CD4-positive, alpha-beta T cell treated with Interleukin-21 for 1 hour (primary cell): ENCODE measurements at regions not wholly inside any gene's neighbourhood (a gene's known extent, or its start where the extent isn't known, plus 50 kb on each side); places are given as distances from the start of the nearest gene placed in this dataset.
"Not testable (repeated sequence)": the region's sequence is repeated elsewhere in the genome, so short reads cannot be mapped to it uniquely, and the experiment has no call there.

ENCODE experiments used
- DNase-seq: peaks from one replicate; pipeline ENCODE4 v3.0.0-alpha.2; 2020

GRCh38 chr10:91096274-91096673, 124.2 kb upstream of the PCGF5 start:
- no peak for DNase-seq

- DNase-seq, result no peak
Observed at GRCh38 chr10:91097313-91097712, 123.2 kb upstream of the PCGF5 start.

- DNase-seq, result not testable (repeated sequence)
Observed at GRCh38 chr10:91098021-91098420, 122.4 kb upstream of the PCGF5 start.

GRCh38 chr10:91103384-91104192, 116.9 kb upstream of the PCGF5 start:
- no peak for DNase-seq

GRCh38 chr10:91104193-91105041, 116.0 kb upstream of the PCGF5 start:
- DNase-seq, result no peak

GRCh38 chr10:91105269-91105668, 115.2 kb upstream of the PCGF5 start:
- DNase-seq, result no peak

GRCh38 chr10:91108820-91109219, 111.6 kb upstream of the PCGF5 start:
- no peak for DNase-seq

- no peak for DNase-seq
Observed at GRCh38 chr10:91111060-91111459, 109.4 kb upstream of the PCGF5 start.

GRCh38 chr10:91115618-91116390, 104.7 kb upstream of the PCGF5 start:
- no peak for DNase-seq

- DNase-seq, result no peak
Observed at GRCh38 chr10:91117505-91117904, 103.0 kb upstream of the PCGF5 start.

- no peak for DNase-seq
Observed at GRCh38 chr10:91120348-91120747, 100.1 kb upstream of the PCGF5 start.

GRCh38 chr10:91123261-91123660, 97.2 kb upstream of the PCGF5 start:
- DNase-seq, result no peak

GRCh38 chr10:91124016-91124415, 96.4 kb upstream of the PCGF5 start:
- no peak for DNase-seq

- no peak for DNase-seq
Observed at GRCh38 chr10:91126471-91126870, 94.0 kb upstream of the PCGF5 start.

GRCh38 chr10:91127341-91128082, 93.0 kb upstream of the PCGF5 start:
- DNase-seq, result no peak

GRCh38 chr10:91135113-91135512, 85.3 kb upstream of the PCGF5 start:
- no peak for DNase-seq

- DNase-seq, result no peak
Observed at GRCh38 chr10:91137011-91137643, 83.3 kb upstream of the PCGF5 start.

GRCh38 chr10:91137822-91138221, 82.6 kb upstream of the PCGF5 start:
- no peak for DNase-seq

- DNase-seq, result no peak
Observed at GRCh38 chr10:91140995-91141549, 79.4 kb upstream of the PCGF5 start.

- DNase-seq, result no peak
Observed at GRCh38 chr10:91144961-91145360, 75.5 kb upstream of the PCGF5 start.

- no peak for DNase-seq
Observed at GRCh38 chr10:91146146-91146545, 74.3 kb upstream of the PCGF5 start.

GRCh38 chr10:91149550-91149949, 70.9 kb upstream of the PCGF5 start:
- no peak for DNase-seq
